GM04503 (cell line): ENCODE measurements at regions not wholly inside any gene's neighbourhood (a gene's known extent, or its start where the extent isn't known, plus 50 kb on each side); places are given as distances from the start of the nearest gene placed in this dataset.
"Not testable (repeated sequence)": the region's sequence is repeated elsewhere in the genome, so short reads cannot be mapped to it uniquely, and the experiment has no call there.

ENCODE experiments used
- DNase-seq: peaks from one replicate; pipeline ENCODE4 v3.0.0-alpha.2; 2012; ENCODE audit warnings: low read depth

GRCh38 chr16:47858333-47858982, 297.3 kb downstream of the ABCC12 start:
- no peak for DNase-seq

GRCh38 chr16:47855431-47855830, 300.4 kb downstream of the ABCC12 start:
- DNase-seq, result no peak

- no peak for DNase-seq
Observed at GRCh38 chr16:47854737-47855136, 301.1 kb downstream of the ABCC12 start.

GRCh38 chr16:47852991-47853390, 302.8 kb downstream of the ABCC12 start:
- DNase-seq, result no peak

- no peak for DNase-seq
Observed at GRCh38 chr16:47851146-47851545, 304.6 kb downstream of the ABCC12 start.

- DNase-seq, result no peak
Observed at GRCh38 chr16:47849736-47850135, 306.1 kb downstream of the ABCC12 start.

- no peak for DNase-seq
Observed at GRCh38 chr16:47848421-47849109, 307.2 kb downstream of the ABCC12 start.

- DNase-seq, result no peak
Observed at GRCh38 chr16:47847220-47847970, 308.4 kb downstream of the ABCC12 start.

- DNase-seq, result no peak
Observed at GRCh38 chr16:47834485-47835024, 321.2 kb downstream of the ABCC12 start.

GRCh38 chr16:47833771-47834170, 322.0 kb downstream of the ABCC12 start:
- DNase-seq, result no peak

- no peak for DNase-seq
Observed at GRCh38 chr16:47829850-47830600, 325.8 kb downstream of the ABCC12 start.

- DNase-seq, result no peak
Observed at GRCh38 chr16:47826070-47826469, 329.7 kb downstream of the ABCC12 start.

GRCh38 chr16:47817048-47817447, 338.7 kb downstream of the ABCC12 start:
- DNase-seq, result no peak

- no peak for DNase-seq
Observed at GRCh38 chr16:47816511-47816910, 339.3 kb downstream of the ABCC12 start.

- no peak for DNase-seq
Observed at GRCh38 chr16:47815655-47816054, 340.1 kb downstream of the ABCC12 start.

GRCh38 chr16:47811758-47812157, 344.0 kb downstream of the ABCC12 start:
- DNase-seq, result not testable (repeated sequence)

- DNase-seq, result no peak
Observed at GRCh38 chr16:47806309-47806847, 345.2 kb downstream of the PHKB start.

GRCh38 chr16:47787696-47788095, 326.6 kb downstream of the PHKB start:
- no peak for DNase-seq

GRCh38 chr16:47781673-47782072, 320.5 kb downstream of the PHKB start:
- no peak for DNase-seq

- no peak for DNase-seq
Observed at GRCh38 chr16:47780213-47780875, 319.2 kb downstream of the PHKB start.
